GM23338 (cell line): ENCODE measurements at regions not wholly inside any gene's neighbourhood (a gene's known extent, or its start where the extent isn't known, plus 50 kb on each side); places are given as distances from the start of the nearest gene placed in this dataset.

Source experiments
- CREB1 ChIP-seq: fragments of 250-450 bp; sonication (Bioruptor Pico); IDR thresholded peaks from 2 replicates; pipeline ENCODE4 v1.5.0; 2020; ENCODE audit warnings: low read depth, mild to moderate bottlenecking, moderate library complexity
- EZH2 ChIP-seq: fragments of 200-600 bp; sonication (generic); IDR thresholded peaks from one replicate; pipeline ENCODE4 v1.8.0; 2017; ENCODE audit warnings: antibody characterized with exemption, mild to moderate bottlenecking, low read depth; ENCODE audit not compliant: unreplicated experiment
- EZH2phosphoT487 ChIP-seq: fragments of 200-600 bp; sonication (generic); IDR thresholded peaks from one replicate; pipeline ENCODE4 v1.8.1; 2018; ENCODE audit warnings: antibody characterized with exemption; ENCODE audit not compliant: unreplicated experiment
- JUNB ChIP-seq: IDR thresholded peaks from one replicate; pipeline ENCODE4 v1.6.1; 2016; ENCODE audit warnings: antibody characterized with exemption; ENCODE audit not compliant: unreplicated experiment
- NANOG ChIP-seq: IDR thresholded peaks from 2 replicates; pipeline ENCODE4 v1.6.1; 2016; ENCODE audit warnings: antibody characterized with exemption, borderline replicate concordance
- POLR2AphosphoS5 ChIP-seq: IDR thresholded peaks from 2 replicates; pipeline ENCODE4 v1.6.1; 2016; ENCODE audit warnings: antibody characterized with exemption, low read depth
- STAT1 ChIP-seq: IDR thresholded peaks from one replicate; pipeline ENCODE4 v1.6.1; 2016; ENCODE audit warnings: antibody characterized with exemption; ENCODE audit not compliant: unreplicated experiment
- ZNF114 ChIP-seq: fragments of 250-450 bp; sonication (Bioruptor Pico); IDR thresholded peaks from 2 replicates; pipeline ENCODE4 v1.5.0; 2020; ENCODE audit warnings: mild to moderate bottlenecking, moderate library complexity
- TF ChIP-seq, protein P1 (sequence below), 2 experiments: fragments of 200-600 bp in 1 of 2; sonication (generic) in 1 of 2; conservative IDR thresholded peaks; 2 replicates each; pipeline versions ENCODE4 v1.5.1 to v1.6.1; 2016 to 2017; ENCODE audit warnings: antibody characterized with exemption in 2 of 2, low read depth in 2 of 2, mild to moderate bottlenecking in 2 of 2, moderate library complexity in 1 of 2
- TF ChIP-seq, protein P2 (sequence below): IDR thresholded peaks from one replicate; pipeline ENCODE4 v1.6.1; 2018; ENCODE audit warnings: antibody characterized with exemption; ENCODE audit not compliant: unreplicated experiment
- TF ChIP-seq, protein P3 (sequence below): fragments of 250-450 bp; sonication (Bioruptor Pico); IDR thresholded peaks from 2 replicates; pipeline ENCODE4 v1.5.0; 2020; ENCODE audit warnings: mild to moderate bottlenecking, moderate library complexity

DNA sequence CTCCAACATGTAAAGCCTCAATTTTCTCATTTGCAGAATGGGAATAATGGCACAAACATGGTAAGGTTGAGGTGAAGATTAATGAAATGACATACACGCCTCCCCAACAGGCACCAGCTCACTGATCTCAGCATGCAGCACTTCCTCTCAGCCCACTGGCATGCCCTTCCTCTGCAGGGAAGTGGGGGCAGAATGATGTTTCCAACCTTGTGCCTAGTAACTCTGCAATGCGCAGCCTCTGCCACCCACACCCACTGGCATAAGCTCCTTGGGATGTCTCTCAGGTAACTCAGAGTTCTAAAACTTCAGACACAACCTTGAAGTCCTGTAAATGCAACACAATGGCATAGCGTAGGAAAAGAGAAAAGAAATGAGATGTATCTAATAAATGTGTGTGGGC is 540.7 kb downstream of the HTR7 start:
- TF ChIP-seq, protein P1, sequence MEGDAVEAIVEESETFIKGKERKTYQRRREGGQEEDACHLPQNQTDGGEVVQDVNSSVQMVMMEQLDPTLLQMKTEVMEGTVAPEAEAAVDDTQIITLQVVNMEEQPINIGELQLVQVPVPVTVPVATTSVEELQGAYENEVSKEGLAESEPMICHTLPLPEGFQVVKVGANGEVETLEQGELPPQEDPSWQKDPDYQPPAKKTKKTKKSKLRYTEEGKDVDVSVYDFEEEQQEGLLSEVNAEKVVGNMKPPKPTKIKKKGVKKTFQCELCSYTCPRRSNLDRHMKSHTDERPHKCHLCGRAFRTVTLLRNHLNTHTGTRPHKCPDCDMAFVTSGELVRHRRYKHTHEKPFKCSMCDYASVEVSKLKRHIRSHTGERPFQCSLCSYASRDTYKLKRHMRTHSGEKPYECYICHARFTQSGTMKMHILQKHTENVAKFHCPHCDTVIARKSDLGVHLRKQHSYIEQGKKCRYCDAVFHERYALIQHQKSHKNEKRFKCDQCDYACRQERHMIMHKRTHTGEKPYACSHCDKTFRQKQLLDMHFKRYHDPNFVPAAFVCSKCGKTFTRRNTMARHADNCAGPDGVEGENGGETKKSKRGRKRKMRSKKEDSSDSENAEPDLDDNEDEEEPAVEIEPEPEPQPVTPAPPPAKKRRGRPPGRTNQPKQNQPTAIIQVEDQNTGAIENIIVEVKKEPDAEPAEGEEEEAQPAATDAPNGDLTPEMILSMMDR (conservative IDR thresholded peaks at IDR 0.05; ENCODE audit: low read depth in 2 of 2), result no peak
- TF ChIP-seq POLR2AphosphoS5 (no peak), EZH2 (no peak), JUNB (no peak), EZH2phosphoT487 (no peak), ZNF114 (CRISPR knock-in tag) (no peak), NANOG (no peak), STAT1 (no peak), CREB1 (CRISPR knock-in tag) (no peak)
- TF ChIP-seq, protein P2, sequence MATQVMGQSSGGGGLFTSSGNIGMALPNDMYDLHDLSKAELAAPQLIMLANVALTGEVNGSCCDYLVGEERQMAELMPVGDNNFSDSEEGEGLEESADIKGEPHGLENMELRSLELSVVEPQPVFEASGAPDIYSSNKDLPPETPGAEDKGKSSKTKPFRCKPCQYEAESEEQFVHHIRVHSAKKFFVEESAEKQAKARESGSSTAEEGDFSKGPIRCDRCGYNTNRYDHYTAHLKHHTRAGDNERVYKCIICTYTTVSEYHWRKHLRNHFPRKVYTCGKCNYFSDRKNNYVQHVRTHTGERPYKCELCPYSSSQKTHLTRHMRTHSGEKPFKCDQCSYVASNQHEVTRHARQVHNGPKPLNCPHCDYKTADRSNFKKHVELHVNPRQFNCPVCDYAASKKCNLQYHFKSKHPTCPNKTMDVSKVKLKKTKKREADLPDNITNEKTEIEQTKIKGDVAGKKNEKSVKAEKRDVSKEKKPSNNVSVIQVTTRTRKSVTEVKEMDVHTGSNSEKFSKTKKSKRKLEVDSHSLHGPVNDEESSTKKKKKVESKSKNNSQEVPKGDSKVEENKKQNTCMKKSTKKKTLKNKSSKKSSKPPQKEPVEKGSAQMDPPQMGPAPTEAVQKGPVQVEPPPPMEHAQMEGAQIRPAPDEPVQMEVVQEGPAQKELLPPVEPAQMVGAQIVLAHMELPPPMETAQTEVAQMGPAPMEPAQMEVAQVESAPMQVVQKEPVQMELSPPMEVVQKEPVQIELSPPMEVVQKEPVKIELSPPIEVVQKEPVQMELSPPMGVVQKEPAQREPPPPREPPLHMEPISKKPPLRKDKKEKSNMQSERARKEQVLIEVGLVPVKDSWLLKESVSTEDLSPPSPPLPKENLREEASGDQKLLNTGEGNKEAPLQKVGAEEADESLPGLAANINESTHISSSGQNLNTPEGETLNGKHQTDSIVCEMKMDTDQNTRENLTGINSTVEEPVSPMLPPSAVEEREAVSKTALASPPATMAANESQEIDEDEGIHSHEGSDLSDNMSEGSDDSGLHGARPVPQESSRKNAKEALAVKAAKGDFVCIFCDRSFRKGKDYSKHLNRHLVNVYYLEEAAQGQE, result no peak
- TF ChIP-seq, protein P3, sequence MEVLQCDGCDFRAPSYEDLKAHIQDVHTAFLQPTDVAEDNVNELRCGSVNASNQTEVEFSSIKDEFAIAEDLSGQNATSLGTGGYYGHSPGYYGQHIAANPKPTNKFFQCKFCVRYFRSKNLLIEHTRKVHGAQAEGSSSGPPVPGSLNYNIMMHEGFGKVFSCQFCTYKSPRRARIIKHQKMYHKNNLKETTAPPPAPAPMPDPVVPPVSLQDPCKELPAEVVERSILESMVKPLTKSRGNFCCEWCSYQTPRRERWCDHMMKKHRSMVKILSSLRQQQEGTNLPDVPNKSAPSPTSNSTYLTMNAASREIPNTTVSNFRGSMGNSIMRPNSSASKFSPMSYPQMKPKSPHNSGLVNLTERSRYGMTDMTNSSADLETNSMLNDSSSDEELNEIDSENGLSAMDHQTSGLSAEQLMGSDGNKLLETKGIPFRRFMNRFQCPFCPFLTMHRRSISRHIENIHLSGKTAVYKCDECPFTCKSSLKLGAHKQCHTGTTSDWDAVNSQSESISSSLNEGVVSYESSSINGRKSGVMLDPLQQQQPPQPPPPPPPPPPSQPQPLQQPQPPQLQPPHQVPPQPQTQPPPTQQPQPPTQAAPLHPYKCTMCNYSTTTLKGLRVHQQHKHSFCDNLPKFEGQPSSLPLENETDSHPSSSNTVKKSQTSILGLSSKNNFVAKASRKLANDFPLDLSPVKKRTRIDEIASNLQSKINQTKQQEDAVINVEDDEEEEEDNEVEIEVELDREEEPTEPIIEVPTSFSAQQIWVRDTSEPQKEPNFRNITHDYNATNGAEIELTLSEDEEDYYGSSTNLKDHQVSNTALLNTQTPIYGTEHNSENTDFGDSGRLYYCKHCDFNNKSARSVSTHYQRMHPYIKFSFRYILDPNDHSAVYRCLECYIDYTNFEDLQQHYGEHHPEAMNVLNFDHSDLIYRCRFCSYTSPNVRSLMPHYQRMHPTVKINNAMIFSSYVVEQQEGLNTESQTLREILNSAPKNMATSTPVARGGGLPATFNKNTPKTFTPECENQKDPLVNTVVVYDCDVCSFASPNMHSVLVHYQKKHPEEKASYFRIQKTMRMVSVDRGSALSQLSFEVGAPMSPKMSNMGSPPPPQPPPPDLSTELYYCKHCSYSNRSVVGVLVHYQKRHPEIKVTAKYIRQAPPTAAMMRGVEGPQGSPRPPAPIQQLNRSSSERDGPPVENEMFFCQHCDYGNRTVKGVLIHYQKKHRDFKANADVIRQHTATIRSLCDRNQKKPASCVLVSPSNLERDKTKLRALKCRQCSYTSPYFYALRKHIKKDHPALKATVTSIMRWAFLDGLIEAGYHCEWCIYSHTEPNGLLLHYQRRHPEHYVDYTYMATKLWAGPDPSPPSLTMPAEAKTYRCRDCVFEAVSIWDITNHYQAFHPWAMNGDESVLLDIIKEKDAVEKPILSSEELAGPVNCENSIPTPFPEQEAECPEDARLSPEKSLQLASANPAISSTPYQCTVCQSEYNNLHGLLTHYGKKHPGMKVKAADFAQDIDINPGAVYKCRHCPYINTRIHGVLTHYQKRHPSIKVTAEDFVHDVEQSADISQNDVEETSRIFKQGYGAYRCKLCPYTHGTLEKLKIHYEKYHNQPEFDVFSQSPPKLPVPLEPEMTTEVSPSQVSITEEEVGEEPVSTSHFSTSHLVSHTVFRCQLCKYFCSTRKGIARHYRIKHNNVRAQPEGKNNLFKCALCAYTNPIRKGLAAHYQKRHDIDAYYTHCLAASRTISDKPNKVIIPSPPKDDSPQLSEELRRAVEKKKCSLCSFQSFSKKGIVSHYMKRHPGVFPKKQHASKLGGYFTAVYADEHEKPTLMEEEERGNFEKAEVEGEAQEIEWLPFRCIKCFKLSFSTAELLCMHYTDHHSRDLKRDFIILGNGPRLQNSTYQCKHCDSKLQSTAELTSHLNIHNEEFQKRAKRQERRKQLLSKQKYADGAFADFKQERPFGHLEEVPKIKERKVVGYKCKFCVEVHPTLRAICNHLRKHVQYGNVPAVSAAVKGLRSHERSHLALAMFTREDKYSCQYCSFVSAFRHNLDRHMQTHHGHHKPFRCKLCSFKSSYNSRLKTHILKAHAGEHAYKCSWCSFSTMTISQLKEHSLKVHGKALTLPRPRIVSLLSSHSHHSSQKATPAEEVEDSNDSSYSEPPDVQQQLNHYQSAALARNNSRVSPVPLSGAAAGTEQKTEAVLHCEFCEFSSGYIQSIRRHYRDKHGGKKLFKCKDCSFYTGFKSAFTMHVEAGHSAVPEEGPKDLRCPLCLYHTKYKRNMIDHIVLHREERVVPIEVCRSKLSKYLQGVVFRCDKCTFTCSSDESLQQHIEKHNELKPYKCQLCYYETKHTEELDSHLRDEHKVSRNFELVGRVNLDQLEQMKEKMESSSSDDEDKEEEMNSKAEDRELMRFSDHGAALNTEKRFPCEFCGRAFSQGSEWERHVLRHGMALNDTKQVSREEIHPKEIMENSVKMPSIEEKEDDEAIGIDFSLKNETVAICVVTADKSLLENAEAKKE (CRISPR knock-in tag), result no peak
